ENCODE measurements at regions not wholly inside any gene's neighbourhood (a gene's known extent, or its start where the extent isn't known, plus 50 kb on each side); places are given as distances from the start of the nearest gene placed in this dataset.

- TF ChIP-seq NR2C1 (IDR thresholded peaks at IDR 0.05) (no peak), NR2C1 (tag; IDR thresholded peaks at IDR 0.05) (no peak), NCOR1 (IDR thresholded peaks at IDR 0.05) (no peak), RAD21 (CRISPR knock-in tag; conservative IDR thresholded peaks at IDR 0.05 in 1 of 2, IDR thresholded peaks at IDR 0.05 in 1 of 2) (no peak), GTF2B (IDR thresholded peaks at IDR 0.05; ENCODE audit: extremely low read depth, insufficient read length) (no peak), ARID4B (CRISPR knock-in tag; IDR thresholded peaks at IDR 0.05) (no peak), CSDE1 (IDR thresholded peaks at IDR 0.05) (no peak), KAT2B (IDR thresholded peaks at IDR 0.05; ENCODE audit: low read depth, low read length) (no peak), PURB (CRISPR knock-in tag; IDR thresholded peaks at IDR 0.05; ENCODE audit: low read depth) (no peak), USF1 (CRISPR knock-in tag; IDR thresholded peaks at IDR 0.05) (no peak), ZBTB1 (CRISPR knock-in tag; IDR thresholded peaks at IDR 0.05; ENCODE audit: borderline replicate concordance, low read depth) (no peak), ZNF197 (CRISPR knock-in tag; IDR thresholded peaks at IDR 0.05; ENCODE audit: low read depth) (no peak), CCAR2 (IDR thresholded peaks at IDR 0.05; ENCODE audit: low read depth, low read length) (no peak)
Observed at GRCh38 chr11:15858881-15859280, 497.5 kb downstream of the SOX6 start (continued).
